GM12878 (cell line): ENCODE measurements at regions not wholly inside any gene's neighbourhood (a gene's known extent, or its start where the extent isn't known, plus 50 kb on each side); places are given as distances from the start of the nearest gene placed in this dataset.

Experiments
- FOXK2 ChIP-seq: fragments of 450-650 bp; IDR thresholded peaks from 2 replicates; pipeline ENCODE4 v1.6.1; 2017; ENCODE audit warnings: mild to moderate bottlenecking, moderate library complexity
- TF ChIP-seq, protein P1 (sequence below), 3 experiments: IDR thresholded peaks in 2 of 3; conservative IDR thresholded peaks in 1 of 3; 2 replicates each; pipeline ENCODE4 v1.5.1; 2011; ENCODE audit warnings: low read depth in 3 of 3, low read length in 3 of 3, mild to moderate bottlenecking in 3 of 3, control low read depth in 2 of 3, moderate library complexity in 2 of 3, inconsistent platforms in 1 of 3, mixed read lengths in 1 of 3; ENCODE audit not compliant: control insufficient read depth in 2 of 3, insufficient read depth in 1 of 3; ENCODE audit errors: extremely low read depth in 1 of 3

GRCh38 chr5:3853362-3853761 lies 257.7 kb downstream of the IRX1 start:
- TF ChIP-seq, protein P1, sequence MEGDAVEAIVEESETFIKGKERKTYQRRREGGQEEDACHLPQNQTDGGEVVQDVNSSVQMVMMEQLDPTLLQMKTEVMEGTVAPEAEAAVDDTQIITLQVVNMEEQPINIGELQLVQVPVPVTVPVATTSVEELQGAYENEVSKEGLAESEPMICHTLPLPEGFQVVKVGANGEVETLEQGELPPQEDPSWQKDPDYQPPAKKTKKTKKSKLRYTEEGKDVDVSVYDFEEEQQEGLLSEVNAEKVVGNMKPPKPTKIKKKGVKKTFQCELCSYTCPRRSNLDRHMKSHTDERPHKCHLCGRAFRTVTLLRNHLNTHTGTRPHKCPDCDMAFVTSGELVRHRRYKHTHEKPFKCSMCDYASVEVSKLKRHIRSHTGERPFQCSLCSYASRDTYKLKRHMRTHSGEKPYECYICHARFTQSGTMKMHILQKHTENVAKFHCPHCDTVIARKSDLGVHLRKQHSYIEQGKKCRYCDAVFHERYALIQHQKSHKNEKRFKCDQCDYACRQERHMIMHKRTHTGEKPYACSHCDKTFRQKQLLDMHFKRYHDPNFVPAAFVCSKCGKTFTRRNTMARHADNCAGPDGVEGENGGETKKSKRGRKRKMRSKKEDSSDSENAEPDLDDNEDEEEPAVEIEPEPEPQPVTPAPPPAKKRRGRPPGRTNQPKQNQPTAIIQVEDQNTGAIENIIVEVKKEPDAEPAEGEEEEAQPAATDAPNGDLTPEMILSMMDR (IDR thresholded peaks at IDR 0.05 in 2 of 3, conservative IDR thresholded peaks at IDR 0.05 in 1 of 3; ENCODE audit: control insufficient read depth in 2 of 3, extremely low read depth in 1 of 3, insufficient read depth in 1 of 3, low read depth in 3 of 3, low read length in 3 of 3) = no peak
- no peak for TF ChIP-seq FOXK2
